ENCODE measurements at regions not wholly inside any gene's neighbourhood (a gene's known extent, or its start where the extent isn't known, plus 50 kb on each side); places are given as distances from the start of the nearest gene placed in this dataset.

- no peak for DNase-seq
- Mint-ChIP-seq H3K36me3 (ENCODE audit: unreplicated experiment) (no peaks in the 10 kb centered on the region), H3K4me1 (ENCODE audit: low read depth, unreplicated experiment) (no peaks in the 10 kb centered on the region), H3K27ac (ENCODE audit: unreplicated experiment) (no peak overlapping the region), H3K9me3 (ENCODE audit: unreplicated experiment) (peaks cover 2% of the 10 kb centered on the region), H3K4me3 (ENCODE audit: unreplicated experiment) (no peak overlapping the region), H3K27me3 (ENCODE audit: unreplicated experiment) (no peaks in the 10 kb centered on the region)
- no peak for TF ChIP-seq CTCF (IDR thresholded peaks at IDR 0.05; ENCODE audit: partially characterized antibody, unreplicated experiment)
Measured at GRCh38 chr6:139863964-139864363, 489.5 kb upstream of the CITED2 start.

- H3K4me1 Mint-ChIP-seq (ENCODE audit: low read depth, unreplicated experiment) = no peaks in the 10 kb centered on the region
- no peak overlapping the region for H3K4me3 Mint-ChIP-seq (ENCODE audit: unreplicated experiment)
- peaks cover 2% of the 10 kb centered on the region for H3K9me3 Mint-ChIP-seq (ENCODE audit: unreplicated experiment)
- no peak for DNase-seq
- H3K27me3 Mint-ChIP-seq (ENCODE audit: unreplicated experiment) = no peaks in the 10 kb centered on the region
- TF ChIP-seq CTCF (IDR thresholded peaks at IDR 0.05; ENCODE audit: partially characterized antibody, unreplicated experiment) = no peak
- H3K36me3 Mint-ChIP-seq (ENCODE audit: unreplicated experiment) = no peaks in the 10 kb centered on the region
- H3K27ac Mint-ChIP-seq (ENCODE audit: unreplicated experiment) = no peak overlapping the region
Measured at GRCh38 chr6:139863346-139863745, 488.9 kb upstream of the CITED2 start.

- H3K4me3 Mint-ChIP-seq (ENCODE audit: unreplicated experiment) = no peak overlapping the region
- no peak overlapping the region for H3K27ac Mint-ChIP-seq (ENCODE audit: unreplicated experiment)
- H3K36me3 Mint-ChIP-seq (ENCODE audit: unreplicated experiment) = no peaks in the 10 kb centered on the region
- no peaks in the 10 kb centered on the region for H3K27me3 Mint-ChIP-seq (ENCODE audit: unreplicated experiment)
- no peaks in the 10 kb centered on the region for H3K4me1 Mint-ChIP-seq (ENCODE audit: low read depth, unreplicated experiment)
- TF ChIP-seq CTCF (IDR thresholded peaks at IDR 0.05; ENCODE audit: partially characterized antibody, unreplicated experiment) = no peak
- no peak for DNase-seq
- peaks cover 2% of the 10 kb centered on the region for H3K9me3 Mint-ChIP-seq (ENCODE audit: unreplicated experiment)
Measured at GRCh38 chr6:139862311-139862710, 487.9 kb upstream of the CITED2 start.

GRCh38 chr6:139860203-139860602 is 485.8 kb upstream of the CITED2 start:
- TF ChIP-seq CTCF (IDR thresholded peaks at IDR 0.05; ENCODE audit: partially characterized antibody, unreplicated experiment) = no peak

GRCh38 chr6:139858429-139858828 is 484.0 kb upstream of the CITED2 start:
- TF ChIP-seq CTCF (IDR thresholded peaks at IDR 0.05; ENCODE audit: partially characterized antibody, unreplicated experiment) = no peak
- Mint-ChIP-seq H3K4me3 (ENCODE audit: unreplicated experiment) (no peak overlapping the region), H3K4me1 (ENCODE audit: low read depth, unreplicated experiment) (no peaks in the 10 kb centered on the region), H3K9me3 (ENCODE audit: unreplicated experiment) (no peaks in the 10 kb centered on the region), H3K27ac (ENCODE audit: unreplicated experiment) (no peak overlapping the region), H3K36me3 (ENCODE audit: unreplicated experiment) (no peaks in the 10 kb centered on the region), H3K27me3 (ENCODE audit: unreplicated experiment) (no peaks in the 10 kb centered on the region)
- no peak for DNase-seq

More at GRCh38 chr6:139860203-139860602, 485.8 kb upstream of the CITED2 start:
- H3K36me3 Mint-ChIP-seq (ENCODE audit: unreplicated experiment) = no peaks in the 10 kb centered on the region
- H3K9me3 Mint-ChIP-seq (ENCODE audit: unreplicated experiment) = no peaks in the 10 kb centered on the region
- H3K27ac Mint-ChIP-seq (ENCODE audit: unreplicated experiment) = no peak overlapping the region
- DNase-seq = no peak
- no peak overlapping the region for H3K4me3 Mint-ChIP-seq (ENCODE audit: unreplicated experiment)
- no peaks in the 10 kb centered on the region for H3K4me1 Mint-ChIP-seq (ENCODE audit: low read depth, unreplicated experiment)
- H3K27me3 Mint-ChIP-seq (ENCODE audit: unreplicated experiment) = no peaks in the 10 kb centered on the region

All from glutamatergic neuron (in vitro differentiated cells).